ENCODE measurements at regions not wholly inside any gene's neighbourhood (a gene's known extent, or its start where the extent isn't known, plus 50 kb on each side); places are given as distances from the start of the nearest gene placed in this dataset.

DNA sequence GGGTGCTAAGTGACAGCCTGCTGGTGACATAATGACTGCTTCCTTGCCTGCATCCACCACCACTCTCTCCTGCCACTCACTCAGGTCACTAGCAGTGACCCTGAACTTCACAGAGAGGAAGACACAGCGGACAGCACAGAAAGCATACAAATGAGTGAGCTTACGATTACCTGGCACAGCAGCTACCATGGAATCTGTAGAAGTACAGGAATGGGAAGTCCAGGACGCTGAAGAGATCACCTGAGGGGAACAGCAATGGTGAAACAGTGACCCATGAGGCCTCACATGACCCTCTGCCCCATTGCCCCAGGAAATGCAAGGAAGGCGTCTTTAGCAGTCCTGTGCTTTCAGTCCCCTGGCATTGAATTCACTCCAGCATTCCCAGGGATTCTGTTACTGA, 96.7 kb upstream of the RIOK3 start:
- no peak for TF ChIP-seq ZNF639 (CRISPR knock-in tag; conservative IDR thresholded peaks at IDR 0.05)
- no peak for TF ChIP-seq MED13 (CRISPR knock-in tag; IDR thresholded peaks at IDR 0.05)
- no peak for TF ChIP-seq ZNF674 (CRISPR knock-in tag; IDR thresholded peaks at IDR 0.05; ENCODE audit: low read depth)
- no peak for TF ChIP-seq TAF1 (CRISPR knock-in tag; IDR thresholded peaks at IDR 0.05)
- TF ChIP-seq ZNF616 (CRISPR knock-in tag; IDR thresholded peaks at IDR 0.05; ENCODE audit: low read depth): no peak
- no peak for TF ChIP-seq ZEB1 (IDR thresholded peaks at IDR 0.05; ENCODE audit: insufficient replicate concordance, low read depth)
- TF ChIP-seq ZNF207 (IDR thresholded peaks at IDR 0.05; ENCODE audit: borderline replicate concordance): no peak
- no peak for TF ChIP-seq CTCF (CRISPR knock-in tag; IDR thresholded peaks at IDR 0.05)
- no peak for TF ChIP-seq TBL1XR1 (IDR thresholded peaks at IDR 0.05; ENCODE audit: borderline replicate concordance, low read length, partially characterized antibody)
- no peak for TF ChIP-seq HOXD1 (CRISPR knock-in tag; IDR thresholded peaks at IDR 0.05)
- TF ChIP-seq, protein P1, sequence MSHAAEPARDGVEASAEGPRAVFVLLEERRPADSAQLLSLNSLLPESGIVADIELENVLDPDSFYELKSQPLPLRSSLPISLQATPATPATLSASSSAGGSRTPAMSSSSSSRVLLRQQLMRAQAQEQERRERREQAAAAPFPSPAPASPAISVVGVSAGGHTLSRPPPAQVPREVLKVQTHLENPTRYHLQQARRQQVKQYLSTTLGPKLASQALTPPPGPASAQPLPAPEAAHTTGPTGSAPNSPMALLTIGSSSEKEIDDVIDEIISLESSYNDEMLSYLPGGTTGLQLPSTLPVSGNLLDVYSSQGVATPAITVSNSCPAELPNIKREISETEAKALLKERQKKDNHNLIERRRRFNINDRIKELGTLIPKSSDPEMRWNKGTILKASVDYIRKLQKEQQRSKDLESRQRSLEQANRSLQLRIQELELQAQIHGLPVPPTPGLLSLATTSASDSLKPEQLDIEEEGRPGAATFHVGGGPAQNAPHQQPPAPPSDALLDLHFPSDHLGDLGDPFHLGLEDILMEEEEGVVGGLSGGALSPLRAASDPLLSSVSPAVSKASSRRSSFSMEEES (CRISPR knock-in tag; IDR thresholded peaks at IDR 0.05): no peak
